HFFc6 (cell line): ENCODE measurements at regions not wholly inside any gene's neighbourhood (a gene's known extent, or its start where the extent isn't known, plus 50 kb on each side); places are given as distances from the start of the nearest gene placed in this dataset.

Experiments used
- DNase-seq: peaks from one replicate; pipeline ENCODE4 v3.0.0-alpha.2; 2018
- H3K27ac Mint-ChIP-seq: 2 replicates; pipeline ENCODE4 v1.8.0; 2020; ENCODE audit warnings: mild to moderate bottlenecking, mixed read lengths
- H3K27me3 Mint-ChIP-seq: 2 replicates; pipeline ENCODE4 v1.8.0; 2021; ENCODE audit warnings: mild to moderate bottlenecking, moderate library complexity, mixed read lengths; ENCODE audit not compliant: insufficient read depth
- H3K36me3 Mint-ChIP-seq: 2 replicates; pipeline ENCODE4 v1.8.0; 2021; ENCODE audit warnings: low read depth, mixed read lengths
- H3K4me1 Mint-ChIP-seq: 2 replicates; pipeline ENCODE4 v1.8.0; 2020; ENCODE audit warnings: low read depth, mixed read lengths
- H3K4me3 Mint-ChIP-seq: 2 replicates; pipeline ENCODE4 v1.8.0; 2020; ENCODE audit warnings: mild to moderate bottlenecking, moderate library complexity, mixed read lengths
- H3K9me3 Mint-ChIP-seq: 2 replicates; pipeline ENCODE4 v1.8.0; 2020; ENCODE audit warnings: mild to moderate bottlenecking, mixed read lengths
- TF ChIP-seq, protein P1 (sequence below): fragments of 200-600 bp; sonication (generic); IDR thresholded peaks from 2 replicates; pipeline ENCODE4 v1.5.0; 2021; ENCODE audit warnings: antibody characterized with exemption, mild to moderate bottlenecking

GRCh38 chr18:33924576-33924975 is 300.1 kb downstream of the NOL4 start:
- no peaks in the 10 kb centered on the region for H3K4me1 Mint-ChIP-seq
- no peaks in the 10 kb centered on the region for H3K36me3 Mint-ChIP-seq
- TF ChIP-seq, protein P1, sequence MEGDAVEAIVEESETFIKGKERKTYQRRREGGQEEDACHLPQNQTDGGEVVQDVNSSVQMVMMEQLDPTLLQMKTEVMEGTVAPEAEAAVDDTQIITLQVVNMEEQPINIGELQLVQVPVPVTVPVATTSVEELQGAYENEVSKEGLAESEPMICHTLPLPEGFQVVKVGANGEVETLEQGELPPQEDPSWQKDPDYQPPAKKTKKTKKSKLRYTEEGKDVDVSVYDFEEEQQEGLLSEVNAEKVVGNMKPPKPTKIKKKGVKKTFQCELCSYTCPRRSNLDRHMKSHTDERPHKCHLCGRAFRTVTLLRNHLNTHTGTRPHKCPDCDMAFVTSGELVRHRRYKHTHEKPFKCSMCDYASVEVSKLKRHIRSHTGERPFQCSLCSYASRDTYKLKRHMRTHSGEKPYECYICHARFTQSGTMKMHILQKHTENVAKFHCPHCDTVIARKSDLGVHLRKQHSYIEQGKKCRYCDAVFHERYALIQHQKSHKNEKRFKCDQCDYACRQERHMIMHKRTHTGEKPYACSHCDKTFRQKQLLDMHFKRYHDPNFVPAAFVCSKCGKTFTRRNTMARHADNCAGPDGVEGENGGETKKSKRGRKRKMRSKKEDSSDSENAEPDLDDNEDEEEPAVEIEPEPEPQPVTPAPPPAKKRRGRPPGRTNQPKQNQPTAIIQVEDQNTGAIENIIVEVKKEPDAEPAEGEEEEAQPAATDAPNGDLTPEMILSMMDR: no peak
- H3K27me3 Mint-ChIP-seq: peaks cover 2% of the 10 kb centered on the region; the same call in 1 of the 2 replicates
- no peak overlapping the region for H3K27ac Mint-ChIP-seq
- H3K9me3 Mint-ChIP-seq: peaks cover 13% of the 10 kb centered on the region
- no peak overlapping the region for H3K4me3 Mint-ChIP-seq
- DNase-seq: no peak

DNA sequence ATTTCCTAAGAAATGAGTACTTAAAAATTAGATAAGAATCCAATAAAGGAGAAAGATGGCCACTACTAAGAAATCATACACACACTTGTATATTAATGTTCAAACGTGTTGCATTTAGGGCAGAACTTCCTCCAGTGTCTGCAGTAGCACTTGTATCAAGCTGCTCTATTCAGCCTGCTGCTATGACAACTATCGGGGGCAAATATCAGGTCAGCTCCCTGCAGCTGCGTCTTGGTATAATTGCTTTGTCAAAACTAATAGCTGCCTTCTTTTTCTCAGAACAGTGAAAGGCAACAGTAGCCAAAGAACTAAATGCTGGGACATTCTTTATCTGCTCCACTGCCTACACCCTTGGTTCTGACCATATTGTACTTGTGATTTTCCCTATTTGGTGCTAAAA is 300.7 kb downstream of the NOL4 start:
- no peaks in the 10 kb centered on the region for H3K36me3 Mint-ChIP-seq
- peaks cover 10% of the 10 kb centered on the region for H3K9me3 Mint-ChIP-seq
- peaks cover 2% of the 10 kb centered on the region; the same call in 1 of the 2 replicates for H3K27me3 Mint-ChIP-seq
- no peak overlapping the region for H3K27ac Mint-ChIP-seq
- no peak for DNase-seq
- TF ChIP-seq, protein P1: no peak
- no peaks in the 10 kb centered on the region for H3K4me1 Mint-ChIP-seq
- H3K4me3 Mint-ChIP-seq: no peak overlapping the region

DNA sequence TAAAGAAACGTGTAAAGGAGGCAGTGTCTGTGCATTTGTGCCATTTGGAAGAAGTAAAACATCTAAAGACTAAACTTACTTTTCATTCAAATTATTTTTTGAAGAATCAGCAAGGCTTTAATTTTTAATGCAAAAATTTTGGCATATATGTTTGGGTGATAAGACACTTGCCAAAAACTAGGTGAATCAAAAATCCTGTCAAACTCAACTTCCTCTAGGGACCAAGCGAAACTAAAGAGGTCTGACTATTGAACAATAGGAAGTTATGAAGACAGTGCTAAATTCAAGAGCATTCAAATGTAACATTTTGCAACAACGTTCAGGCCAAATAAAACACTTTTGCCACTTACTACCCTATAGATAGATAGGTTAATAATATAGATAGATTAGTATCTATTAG is 306.1 kb downstream of the NOL4 start:
- no peak overlapping the region for H3K4me3 Mint-ChIP-seq
- DNase-seq: no peak
- TF ChIP-seq, protein P1: no peak
- H3K27ac Mint-ChIP-seq: no peak overlapping the region
- peaks cover 28% of the 10 kb centered on the region for H3K9me3 Mint-ChIP-seq
- H3K27me3 Mint-ChIP-seq: peaks cover 2% of the 10 kb centered on the region; the same call in 1 of the 2 replicates
- H3K4me1 Mint-ChIP-seq: no peaks in the 10 kb centered on the region
- H3K36me3 Mint-ChIP-seq: no peaks in the 10 kb centered on the region

- Mint-ChIP-seq H3K9me3 (peaks cover 20% of the 10 kb centered on the region), H3K4me1 (no peaks in the 10 kb centered on the region), H3K4me3 (no peak overlapping the region), H3K27ac (no peak overlapping the region), H3K36me3 (no peaks in the 10 kb centered on the region), H3K27me3 (peaks cover 2% of the 10 kb centered on the region; the same call in 1 of the 2 replicates)
- TF ChIP-seq, protein P1: no peak
- DNase-seq: no peak
These were observed 308.5 kb downstream of the NOL4 start for GRCh38 chr18:33916200-33916599.

DNA sequence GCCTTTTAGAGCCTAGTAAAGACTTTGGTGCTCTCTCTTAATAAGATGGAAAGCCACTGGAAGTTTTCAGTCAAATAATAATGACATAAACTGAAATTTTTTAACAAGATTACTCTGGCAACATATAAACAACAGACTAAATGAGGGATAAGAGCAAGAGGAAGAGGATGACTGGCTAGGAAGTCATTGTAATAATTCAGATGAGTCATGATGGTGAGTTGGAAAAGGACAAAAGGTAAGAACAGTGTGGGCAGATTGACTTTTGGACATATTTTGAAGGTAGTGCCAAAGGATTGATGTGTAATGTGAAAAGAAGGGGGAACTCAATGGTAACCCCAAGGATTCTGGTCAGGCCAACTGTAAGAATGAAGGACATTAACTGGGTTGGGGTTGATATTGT is 310.3 kb downstream of the NOL4 start:
- no peaks in the 10 kb centered on the region for H3K27me3 Mint-ChIP-seq
- TF ChIP-seq, protein P1: no peak
- peaks cover 28% of the 10 kb centered on the region for H3K9me3 Mint-ChIP-seq
- no peaks in the 10 kb centered on the region for H3K4me1 Mint-ChIP-seq
- H3K4me3 Mint-ChIP-seq: no peak overlapping the region
- H3K36me3 Mint-ChIP-seq: no peaks in the 10 kb centered on the region
- no peak for DNase-seq
- H3K27ac Mint-ChIP-seq: no peak overlapping the region

GRCh38 chr18:33906046-33906445 is 318.7 kb downstream of the NOL4 start:
- H3K4me1 Mint-ChIP-seq: no peaks in the 10 kb centered on the region
- no peak for DNase-seq
- no peak overlapping the region for H3K27ac Mint-ChIP-seq
- H3K9me3 Mint-ChIP-seq: peaks cover 53% of the 10 kb centered on the region
- TF ChIP-seq, protein P1: no peak
- H3K36me3 Mint-ChIP-seq: no peaks in the 10 kb centered on the region; the same call in 1 of the 2 replicates
- H3K27me3 Mint-ChIP-seq: no peaks in the 10 kb centered on the region; the same call in 1 of the 2 replicates
- no peak overlapping the region for H3K4me3 Mint-ChIP-seq
